Neural progenitor cell (in vitro differentiated cells): ENCODE measurements at regions not wholly inside any gene's neighbourhood (a gene's known extent, or its start where the extent isn't known, plus 50 kb on each side); places are given as distances from the start of the nearest gene placed in this dataset.

Experiments used
- DNase-seq: peaks from one replicate; pipeline ENCODE4 v3.0.0-alpha.2; 2016; ENCODE audit warnings: low spot score
- H2AFZ ChIP-seq: fragments of 200-600 bp; sonication (generic); replicated peaks from 2 replicates; pipeline ENCODE4 v1.6.1; 2016; ENCODE audit warnings: antibody characterized with exemption
- H3F3A ChIP-seq: fragments of 200-600 bp; sonication (generic); 2 replicates; pipeline ENCODE4 v1.6.1; 2016; ENCODE audit warnings: antibody characterized with exemption, low read depth
- H3K27ac ChIP-seq: fragments of 200-600 bp; sonication (generic); 2 replicates; pipeline ENCODE4 v1.5.1; 2016; ENCODE audit warnings: mild to moderate bottlenecking
- H3K27me3 ChIP-seq: fragments of 200-600 bp; sonication (generic); 2 replicates; pipeline ENCODE4 v1.6.1; 2016; ENCODE audit warnings: mild to moderate bottlenecking, moderate library complexity
- H3K36me3 ChIP-seq: fragments of 200-600 bp; sonication (generic); 2 replicates; pipeline ENCODE4 v1.5.1; 2016
- H3K4me1 ChIP-seq: fragments of 200-600 bp; sonication (generic); 2 replicates; pipeline ENCODE4 v1.6.1; 2016; ENCODE audit warnings: mixed run types
- H3K4me2 ChIP-seq: fragments of 200-600 bp; sonication (generic); 2 replicates; pipeline ENCODE4 v1.6.1; 2016
- H3K4me3 ChIP-seq: fragments of 200-600 bp; sonication (generic); 2 replicates; pipeline ENCODE4 v1.5.1; 2016
- H3K79me2 ChIP-seq: fragments of 200-600 bp; sonication (generic); 2 replicates; pipeline ENCODE4 v1.6.1; 2016; ENCODE audit warnings: low read depth
- H3K9ac ChIP-seq: fragments of 200-600 bp; sonication (generic); 2 replicates; pipeline ENCODE4 v1.6.1; 2016
- H3K9me3 ChIP-seq: fragments of 200-600 bp; sonication (generic); 2 replicates; pipeline ENCODE4 v1.5.1; 2016; ENCODE audit warnings: low read depth
- H4K20me1 ChIP-seq: fragments of 200-600 bp; sonication (generic); 2 replicates; pipeline ENCODE4 v1.6.1; 2016; ENCODE audit warnings: low read depth
- H3K27ac Mint-ChIP-seq: 3 replicates; pipeline ENCODE4 v1.8.0; 2021; ENCODE audit warnings: mixed read lengths
- H3K27me3 Mint-ChIP-seq: 2 replicates; pipeline ENCODE4 v1.8.0; 2022; ENCODE audit warnings: low read depth, mild to moderate bottlenecking, inconsistent platforms, moderate library complexity, mixed read lengths; ENCODE audit not compliant: insufficient read depth
- H3K36me3 Mint-ChIP-seq: 3 replicates; pipeline ENCODE4 v1.8.0; 2021; ENCODE audit warnings: mixed read lengths
- H3K4me1 Mint-ChIP-seq: 3 replicates; pipeline ENCODE4 v1.8.0; 2021; ENCODE audit warnings: mixed read lengths
- H3K4me3 Mint-ChIP-seq: 3 replicates; pipeline ENCODE4 v1.8.0; 2021; ENCODE audit warnings: mild to moderate bottlenecking, moderate library complexity, mixed read lengths
- H3K9me3 Mint-ChIP-seq: 3 replicates; pipeline ENCODE4 v1.8.0; 2020; ENCODE audit warnings: mixed read lengths
- CTCF ChIP-seq: fragments of 200-600 bp; sonication (generic); IDR thresholded peaks from 2 replicates; pipeline ENCODE4 v1.5.1; 2017; ENCODE audit warnings: antibody characterized with exemption, mild to moderate bottlenecking
- EZH2 ChIP-seq: fragments of 200-600 bp; sonication (generic); IDR thresholded peaks from 2 replicates; pipeline ENCODE4 v1.6.1; 2017; ENCODE audit warnings: antibody characterized with exemption, mild to moderate bottlenecking, moderate library complexity
- EZH2phosphoT487 ChIP-seq: fragments of 200-600 bp; sonication (generic); IDR thresholded peaks from 2 replicates; pipeline ENCODE4 v1.6.1; 2017; ENCODE audit warnings: antibody characterized with exemption

GRCh38 chr21:19508442-19508841 lies 1104.9 kb upstream of the TMPRSS15 start:
- H3K27me3 Mint-ChIP-seq = no peaks in the 10 kb centered on the region
- TF ChIP-seq EZH2phosphoT487 (no peak), CTCF (no peak), EZH2 (no peak)
- Histone ChIP-seq H3K4me2 (no peak overlapping the region), H3K27me3 (no peaks in the 10 kb centered on the region), H3K4me3 (no peak overlapping the region), H3K9me3 (no peaks in the 10 kb centered on the region), H3K79me2 (no peaks in the 10 kb centered on the region), H4K20me1 (no peaks in the 10 kb centered on the region), H3K27ac (no peak overlapping the region), H2AFZ (peak overlapping the region; percentile 26), H3F3A (no peaks in the 10 kb centered on the region), H3K36me3 (no peaks in the 10 kb centered on the region), H3K9ac (no peak overlapping the region), H3K4me1 (no peaks in the 10 kb centered on the region)
- H3K4me1 Mint-ChIP-seq = peaks cover 5% of the 10 kb centered on the region
- peaks cover 14% of the 10 kb centered on the region for H3K9me3 Mint-ChIP-seq
- no peak for DNase-seq
- H3K27ac Mint-ChIP-seq = no peak overlapping the region
- no peaks in the 10 kb centered on the region for H3K36me3 Mint-ChIP-seq
- no peak overlapping the region for H3K4me3 Mint-ChIP-seq

GRCh38 chr21:19508844-19509243 lies 1105.3 kb upstream of the TMPRSS15 start:
- Histone ChIP-seq H3K9ac (no peak overlapping the region), H4K20me1 (no peaks in the 10 kb centered on the region), H3K9me3 (no peaks in the 10 kb centered on the region), H3K36me3 (no peaks in the 10 kb centered on the region), H3K4me2 (no peak overlapping the region), H3K27me3 (no peaks in the 10 kb centered on the region), H3F3A (no peaks in the 10 kb centered on the region), H3K79me2 (no peaks in the 10 kb centered on the region), H3K4me3 (no peak overlapping the region), H2AFZ (peak overlapping the region; percentile 26), H3K27ac (no peak overlapping the region), H3K4me1 (no peaks in the 10 kb centered on the region)
- Mint-ChIP-seq H3K9me3 (peaks cover 16% of the 10 kb centered on the region), H3K4me3 (no peak overlapping the region), H3K27ac (no peak overlapping the region), H3K27me3 (no peaks in the 10 kb centered on the region), H3K4me1 (peaks cover 5% of the 10 kb centered on the region), H3K36me3 (no peaks in the 10 kb centered on the region)
- TF ChIP-seq EZH2 (no peak), EZH2phosphoT487 (no peak), CTCF (no peak)
- DNase-seq = no peak

- Histone ChIP-seq H3K9ac (no peak overlapping the region), H3K27me3 (no peaks in the 10 kb centered on the region), H3K36me3 (peaks cover 2% of the 10 kb centered on the region), H4K20me1 (no peaks in the 10 kb centered on the region), H3F3A (no peaks in the 10 kb centered on the region), H3K4me2 (no peak overlapping the region), H3K79me2 (no peaks in the 10 kb centered on the region), H3K4me3 (no peak overlapping the region), H2AFZ (no peak overlapping the region), H3K4me1 (no peaks in the 10 kb centered on the region), H3K9me3 (no peaks in the 10 kb centered on the region), H3K27ac (no peak overlapping the region)
- H3K27me3 Mint-ChIP-seq = no peaks in the 10 kb centered on the region
- no peaks in the 10 kb centered on the region for H3K36me3 Mint-ChIP-seq
- peaks cover 22% of the 10 kb centered on the region for H3K9me3 Mint-ChIP-seq
- no peak overlapping the region for H3K27ac Mint-ChIP-seq
- TF ChIP-seq CTCF (no peak), EZH2phosphoT487 (no peak), EZH2 (no peak)
- H3K4me1 Mint-ChIP-seq = peaks cover 5% of the 10 kb centered on the region
- no peak for DNase-seq
- no peak overlapping the region for H3K4me3 Mint-ChIP-seq
Measured at GRCh38 chr21:19510057-19510456, 1106.5 kb upstream of the TMPRSS15 start.

- Mint-ChIP-seq H3K27ac (no peak overlapping the region), H3K9me3 (peaks cover 26% of the 10 kb centered on the region), H3K4me3 (no peak overlapping the region), H3K36me3 (no peaks in the 10 kb centered on the region), H3K27me3 (no peaks in the 10 kb centered on the region), H3K4me1 (peaks cover 5% of the 10 kb centered on the region)
- Histone ChIP-seq H2AFZ (no peak overlapping the region), H3K36me3 (peaks cover 7% of the 10 kb centered on the region), H3K9me3 (peaks cover 5% of the 10 kb centered on the region), H3K4me3 (no peak overlapping the region), H3K4me1 (no peaks in the 10 kb centered on the region), H3K27ac (no peak overlapping the region), H3K4me2 (no peak overlapping the region), H3K27me3 (no peaks in the 10 kb centered on the region), H3F3A (no peaks in the 10 kb centered on the region), H4K20me1 (no peaks in the 10 kb centered on the region), H3K9ac (no peak overlapping the region), H3K79me2 (no peaks in the 10 kb centered on the region)
- no peak for DNase-seq
- TF ChIP-seq CTCF = no peak
- no peak for TF ChIP-seq EZH2
- TF ChIP-seq EZH2phosphoT487 = no peak
Measured at GRCh38 chr21:19510653-19511052, 1107.1 kb upstream of the TMPRSS15 start.
